ENCODE measurements at regions not wholly inside any gene's neighbourhood (a gene's known extent, or its start where the extent isn't known, plus 50 kb on each side); places are given as distances from the start of the nearest gene placed in this dataset.

DNA sequence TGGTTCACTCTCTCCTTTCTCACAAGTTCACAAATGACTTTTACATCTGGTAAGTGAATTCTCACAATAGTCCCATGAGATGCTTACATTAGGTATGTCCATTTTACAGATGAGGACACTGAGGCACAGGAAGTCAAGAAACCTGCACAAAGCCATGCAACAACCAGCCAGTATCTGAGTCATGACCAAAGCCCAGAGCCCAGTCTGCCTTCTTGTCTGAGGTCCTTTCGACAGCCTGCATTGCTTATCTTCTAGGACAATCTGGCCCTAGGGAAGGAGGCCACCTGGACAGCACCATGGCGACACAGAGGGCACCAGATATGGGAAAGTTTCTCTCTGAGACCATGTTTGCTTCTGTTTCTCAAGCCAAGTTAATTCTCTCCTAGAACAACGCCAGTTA is 197.1 kb downstream of the NSG2 start (continued):
- TF ChIP-seq CUX1 (IDR thresholded peaks at IDR 0.05; ENCODE audit: insufficient replicate concordance, low read depth, low read length) = no peak

DNA sequence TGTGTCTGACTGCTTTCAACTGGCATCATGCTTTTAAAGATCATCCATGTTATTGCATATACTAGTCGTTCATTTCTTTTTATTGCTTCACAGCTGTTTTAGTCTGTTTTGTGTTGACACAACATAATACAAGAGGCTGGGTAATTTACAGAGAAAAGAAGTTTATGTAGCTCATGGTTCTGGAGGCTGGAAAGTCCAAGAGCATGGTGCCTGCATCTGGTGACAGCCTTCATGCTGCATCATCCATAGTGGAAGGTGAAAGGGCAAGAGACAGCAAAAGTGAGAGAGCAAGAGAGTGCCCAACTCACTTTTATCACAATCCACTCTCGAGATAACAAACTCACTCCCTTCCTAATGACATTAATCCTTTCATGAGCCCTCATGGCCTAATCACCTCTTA is 198.4 kb downstream of the NSG2 start:
- 32% methylated on average over 2 of the region's 2 CpGs for WGBS (ENCODE audit: insufficient coverage, insufficient replicate concordance, low lambda C conversion rate, missing lambda C conversion rate)
- no peaks in the 10 kb centered on the region for H3K4me1 ChIP-seq (ENCODE audit: control insufficient read depth, insufficient read depth, low read length)
- SMC1A ChIA-PET (ENCODE audit: uncharacterized antibody, unreplicated experiment) = interaction anchor here (1.0 to 1.5 kb wide), 2 partner anchors 11 to 68 kb away, joined by 3 to 4 read pairs; no protein-coding TSS in a partner anchor
- no peak overlapping the region for H3K27ac ChIP-seq (ENCODE audit: control insufficient read depth, insufficient read depth)
- BruUV-seq (replicated peaks) = no TSS peak
- H3K9me3 ChIP-seq (replicated peaks; ENCODE audit: control insufficient read depth, insufficient read depth, low read length) = no peaks in the 10 kb centered on the region; the same call in 2 of the 3 replicates
- intact Hi-C loops (cut with micrococcal nuclease; ENCODE audit: unreplicated experiment) = no loop called here
- no peak overlapping the region for H3K4me3 ChIP-seq
- H3K9ac ChIP-seq (ENCODE audit: control insufficient read depth, insufficient read depth, low read length) = no peak overlapping the region
- FAIRE-seq (no peak), DNase-seq (ENCODE audit: low read depth, low spot score) (no peak), ATAC-seq (no peak)
- in situ Hi-C loops (cut with MboI) = no loop called here
- H3K79me2 ChIP-seq (ENCODE audit: control insufficient read depth, insufficient read depth, low read length) = no peaks in the 10 kb centered on the region
- no peak overlapping the region for H3K4me2 ChIP-seq (ENCODE audit: control insufficient read depth, insufficient read depth)
- H4K20me1 ChIP-seq (ENCODE audit: control insufficient read depth, insufficient read depth) = no peaks in the 10 kb centered on the region
- POLR2A ChIA-PET = no interaction called here
- TF ChIP-seq, protein P1, sequence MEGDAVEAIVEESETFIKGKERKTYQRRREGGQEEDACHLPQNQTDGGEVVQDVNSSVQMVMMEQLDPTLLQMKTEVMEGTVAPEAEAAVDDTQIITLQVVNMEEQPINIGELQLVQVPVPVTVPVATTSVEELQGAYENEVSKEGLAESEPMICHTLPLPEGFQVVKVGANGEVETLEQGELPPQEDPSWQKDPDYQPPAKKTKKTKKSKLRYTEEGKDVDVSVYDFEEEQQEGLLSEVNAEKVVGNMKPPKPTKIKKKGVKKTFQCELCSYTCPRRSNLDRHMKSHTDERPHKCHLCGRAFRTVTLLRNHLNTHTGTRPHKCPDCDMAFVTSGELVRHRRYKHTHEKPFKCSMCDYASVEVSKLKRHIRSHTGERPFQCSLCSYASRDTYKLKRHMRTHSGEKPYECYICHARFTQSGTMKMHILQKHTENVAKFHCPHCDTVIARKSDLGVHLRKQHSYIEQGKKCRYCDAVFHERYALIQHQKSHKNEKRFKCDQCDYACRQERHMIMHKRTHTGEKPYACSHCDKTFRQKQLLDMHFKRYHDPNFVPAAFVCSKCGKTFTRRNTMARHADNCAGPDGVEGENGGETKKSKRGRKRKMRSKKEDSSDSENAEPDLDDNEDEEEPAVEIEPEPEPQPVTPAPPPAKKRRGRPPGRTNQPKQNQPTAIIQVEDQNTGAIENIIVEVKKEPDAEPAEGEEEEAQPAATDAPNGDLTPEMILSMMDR (IDR thresholded peaks at IDR 0.05 in 2 of 3, conservative IDR thresholded peaks at IDR 0.05 in 1 of 3; ENCODE audit: control insufficient read depth in 2 of 3, extremely low read depth in 1 of 3, insufficient read depth in 1 of 3, low read depth in 3 of 3, low read length in 3 of 3) = no peak
- TF ChIP-seq, protein P2, sequence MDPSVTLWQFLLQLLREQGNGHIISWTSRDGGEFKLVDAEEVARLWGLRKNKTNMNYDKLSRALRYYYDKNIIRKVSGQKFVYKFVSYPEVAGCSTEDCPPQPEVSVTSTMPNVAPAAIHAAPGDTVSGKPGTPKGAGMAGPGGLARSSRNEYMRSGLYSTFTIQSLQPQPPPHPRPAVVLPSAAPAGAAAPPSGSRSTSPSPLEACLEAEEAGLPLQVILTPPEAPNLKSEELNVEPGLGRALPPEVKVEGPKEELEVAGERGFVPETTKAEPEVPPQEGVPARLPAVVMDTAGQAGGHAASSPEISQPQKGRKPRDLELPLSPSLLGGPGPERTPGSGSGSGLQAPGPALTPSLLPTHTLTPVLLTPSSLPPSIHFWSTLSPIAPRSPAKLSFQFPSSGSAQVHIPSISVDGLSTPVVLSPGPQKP (IDR thresholded peaks at IDR 0.05; ENCODE audit: low read depth, low read length) = no peak
- CTCF ChIA-PET = no interaction called here
- no peaks in the 10 kb centered on the region for H3K36me3 ChIP-seq (ENCODE audit: control insufficient read depth in 2 of 2, insufficient read depth in 2 of 2, low read length in 1 of 2)
- RAD21 ChIA-PET (ENCODE audit: unreplicated experiment) = no interaction called here
- H2AFZ ChIP-seq (ENCODE audit: control insufficient read depth, low read depth, low read length) = no peak overlapping the region
- H3K27me3 ChIP-seq (replicated peaks in 1 of 2; ENCODE audit: control insufficient read depth in 2 of 2, insufficient read depth in 2 of 2, low read length in 1 of 2) = no peaks in the 10 kb centered on the region

Measured in GM12878 (cell line).